Stimulated activated CD8-positive, alpha-beta memory T cell treated with anti-CD3 and anti-CD28 coated beads, Interleukin-15, amount 100 ng/mL, for 24 hours (primary cell): ENCODE measurements at regions not wholly inside any gene's neighbourhood (a gene's known extent, or its start where the extent isn't known, plus 50 kb on each side); places are given as distances from the start of the nearest gene placed in this dataset.

Experiments used
- DNase-seq: peaks from one replicate; pipeline ENCODE4 v3.0.0-alpha.2; 2020; ENCODE audit warnings: low read depth

DNA sequence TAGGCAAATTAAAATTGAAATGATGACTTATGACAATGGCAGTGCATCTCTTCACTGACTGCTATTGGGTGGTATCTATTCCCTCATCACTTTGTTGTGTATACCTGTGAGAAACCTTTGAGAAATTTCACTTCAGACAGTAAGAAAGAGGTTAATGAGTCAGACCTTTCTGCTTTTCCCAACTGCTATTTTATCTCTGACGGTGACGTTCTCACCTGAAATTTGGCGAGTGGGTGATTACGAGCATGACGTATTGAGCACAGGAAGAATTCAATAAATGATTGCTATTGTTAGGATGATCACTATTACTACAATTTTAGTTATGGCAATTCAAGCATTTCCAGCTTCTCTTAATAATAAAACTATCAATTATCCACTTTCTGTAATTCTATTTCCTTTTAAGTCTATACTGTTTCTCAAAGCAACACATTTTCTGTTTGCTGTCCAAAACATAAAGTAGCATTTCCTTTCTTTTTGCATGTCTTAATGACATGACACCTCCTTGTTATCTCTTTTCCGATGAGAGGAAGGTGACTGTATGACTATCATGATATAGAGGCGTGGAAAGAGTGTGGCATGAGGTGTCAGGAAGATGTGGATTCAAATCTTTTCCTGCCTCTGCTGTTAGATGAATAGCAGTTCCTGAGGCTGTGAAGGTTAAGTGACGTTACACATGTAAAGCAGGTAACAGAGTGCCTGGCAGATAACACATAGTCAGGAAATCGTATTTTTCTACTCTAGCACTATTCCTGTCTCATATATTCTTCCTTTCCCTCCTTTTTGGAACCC, 504.9 kb upstream of the SEMA6D start:
- no peak for DNase-seq

DNA sequence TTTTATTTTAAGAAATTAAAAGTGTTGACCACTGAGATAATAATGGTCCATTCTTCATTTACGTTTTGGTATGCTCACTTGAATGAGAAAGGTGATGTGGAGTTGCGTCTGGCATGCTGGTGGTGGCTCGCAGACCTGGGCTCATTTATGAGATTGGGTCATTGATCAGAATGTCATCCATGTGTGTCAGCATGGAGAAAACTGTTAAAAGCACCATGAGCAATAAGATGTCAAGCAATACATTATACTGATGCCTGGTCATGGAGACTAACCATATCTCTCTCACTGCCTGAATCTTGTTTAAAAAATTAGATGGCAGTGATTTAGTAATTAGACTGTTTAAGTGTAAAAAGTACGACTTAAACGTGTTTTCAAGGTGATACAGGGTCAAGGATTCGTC, 503.4 kb upstream of the SEMA6D start:
- no peak for DNase-seq

DNA sequence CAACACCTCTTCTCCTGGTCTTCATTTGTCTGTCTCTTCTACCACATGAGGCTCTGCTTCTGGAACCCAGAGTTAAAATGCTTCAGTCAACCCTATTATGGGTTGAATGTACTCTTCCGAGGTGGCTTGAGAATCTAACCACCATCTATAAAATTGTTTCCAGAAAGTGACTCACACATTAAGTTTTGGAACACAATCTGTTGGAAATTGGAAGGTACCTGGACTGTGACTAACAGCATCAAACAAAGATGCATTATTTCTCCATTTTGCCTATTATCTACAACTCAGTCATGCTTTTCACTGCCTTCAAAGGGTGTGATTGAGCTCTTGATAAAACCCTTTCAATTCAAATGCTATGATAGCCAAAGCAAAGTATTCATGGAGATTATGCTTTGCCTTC, 499.0 kb upstream of the SEMA6D start:
- no peak for DNase-seq

DNA sequence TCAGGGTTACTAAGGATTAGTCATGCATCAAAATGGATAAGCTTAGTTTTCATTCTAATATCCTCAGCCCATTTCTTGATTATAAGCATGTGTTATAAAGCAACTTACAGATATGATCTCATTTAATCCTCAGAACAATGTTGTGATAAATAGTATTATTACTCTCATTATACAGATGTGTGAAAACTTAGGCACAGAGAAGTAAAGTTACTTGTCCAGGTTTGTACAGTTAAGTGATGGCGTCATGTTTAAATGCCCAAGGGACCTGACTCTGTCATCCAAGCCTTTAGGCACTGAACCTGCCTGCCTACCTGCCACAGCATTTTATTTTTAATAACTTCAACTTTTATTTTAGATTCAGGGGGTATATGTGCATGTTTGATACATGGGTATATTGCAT, 472.9 kb upstream of the SEMA6D start:
- no peak for DNase-seq

DNA sequence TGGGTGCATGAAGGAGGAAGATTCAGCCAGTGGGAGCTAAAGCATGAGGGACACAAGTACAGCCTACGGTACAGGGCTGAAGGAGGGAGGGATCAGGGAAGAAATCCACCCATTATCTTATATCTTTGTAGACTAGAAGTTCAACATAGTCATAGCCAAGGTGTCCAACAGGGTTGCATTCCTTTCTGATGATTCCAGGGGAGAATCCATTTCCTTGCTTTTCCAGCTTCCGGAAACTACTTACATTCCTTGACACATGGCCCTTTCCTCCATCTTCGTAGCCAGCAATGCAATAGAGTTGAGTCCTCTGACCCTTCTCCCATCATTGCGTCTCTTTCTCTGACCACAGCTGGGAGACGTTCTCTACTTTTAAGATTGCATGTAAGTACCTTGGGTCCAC, 471.0 kb upstream of the SEMA6D start:
- no peak for DNase-seq

DNA sequence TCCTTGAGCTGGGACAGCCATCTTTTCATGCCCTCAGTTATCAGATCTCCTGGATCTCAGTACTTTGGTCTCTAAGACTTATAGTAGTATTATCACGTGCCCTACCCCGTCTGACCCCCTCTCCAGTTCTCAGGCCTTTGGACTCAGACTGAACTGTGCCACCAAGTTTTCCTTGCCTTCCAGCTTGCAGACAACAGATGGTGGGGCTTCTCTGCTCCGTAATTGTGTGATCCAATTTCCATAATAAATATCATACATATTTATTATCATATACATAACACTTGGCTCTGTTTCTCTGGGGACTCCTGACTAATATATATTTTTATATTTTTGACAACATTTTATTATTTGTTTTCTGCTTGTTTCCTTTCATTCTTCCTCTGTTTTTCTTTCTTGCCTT, 458.8 kb upstream of the SEMA6D start:
- DNase-seq: no peak

DNA sequence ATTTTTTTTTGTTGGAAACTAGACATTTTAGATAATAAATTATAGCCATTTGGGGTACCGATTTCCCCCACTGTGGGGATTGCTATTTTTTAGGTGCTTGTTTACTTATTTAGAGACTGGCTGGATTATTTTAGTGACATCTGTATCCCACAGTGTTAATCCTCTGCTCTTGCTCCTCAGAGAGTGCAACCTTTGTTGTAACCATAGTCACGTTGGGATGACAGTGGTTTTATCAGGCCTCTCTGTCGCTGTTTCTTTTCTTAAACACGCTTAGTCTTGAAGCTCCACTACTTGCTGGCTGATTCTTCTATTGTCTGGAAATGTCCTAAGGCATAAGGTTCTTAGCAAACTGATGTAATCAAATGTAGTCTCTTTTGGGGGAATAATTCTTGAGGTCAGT, 451.6 kb upstream of the SEMA6D start:
- no peak for DNase-seq

DNA sequence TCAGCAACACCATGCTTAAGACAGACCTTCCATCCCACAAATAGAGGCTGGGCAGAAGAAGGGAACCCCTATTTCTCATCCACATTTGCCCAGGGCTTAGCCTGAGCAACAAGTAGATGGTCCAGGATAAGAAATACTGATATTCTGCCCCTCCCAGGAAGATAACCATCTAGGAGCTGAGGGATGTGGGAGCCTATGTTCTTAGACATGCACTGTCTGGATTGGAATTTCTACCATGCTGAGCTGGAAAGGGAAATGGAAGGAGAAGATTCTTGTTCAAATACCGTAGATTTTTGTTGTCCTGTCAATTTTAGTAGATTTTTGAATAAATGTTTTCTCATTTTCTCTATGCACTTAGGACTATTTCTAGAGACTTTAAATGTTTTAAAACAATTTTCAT, 450.7 kb upstream of the SEMA6D start:
- DNase-seq: no peak

DNA sequence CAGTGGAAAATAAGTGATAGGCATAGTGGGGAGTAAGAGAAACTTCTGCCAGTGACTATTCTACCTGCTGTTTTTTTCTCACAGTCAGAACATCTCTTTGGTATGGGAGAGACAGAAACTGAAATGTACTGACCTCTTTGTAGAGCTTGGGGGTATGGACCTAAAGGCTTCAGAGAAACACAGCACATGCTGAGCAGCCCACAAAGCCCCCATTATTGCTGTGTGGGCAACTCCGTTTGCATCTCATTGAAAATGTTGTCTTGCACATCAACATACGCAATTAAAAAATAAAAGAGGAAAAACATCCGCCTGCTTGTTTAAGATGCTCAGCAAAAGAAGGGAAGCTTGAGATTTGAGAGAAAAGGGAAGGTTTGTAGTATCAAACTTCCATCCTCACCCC, 443.4 kb upstream of the SEMA6D start:
- DNase-seq: no peak

DNA sequence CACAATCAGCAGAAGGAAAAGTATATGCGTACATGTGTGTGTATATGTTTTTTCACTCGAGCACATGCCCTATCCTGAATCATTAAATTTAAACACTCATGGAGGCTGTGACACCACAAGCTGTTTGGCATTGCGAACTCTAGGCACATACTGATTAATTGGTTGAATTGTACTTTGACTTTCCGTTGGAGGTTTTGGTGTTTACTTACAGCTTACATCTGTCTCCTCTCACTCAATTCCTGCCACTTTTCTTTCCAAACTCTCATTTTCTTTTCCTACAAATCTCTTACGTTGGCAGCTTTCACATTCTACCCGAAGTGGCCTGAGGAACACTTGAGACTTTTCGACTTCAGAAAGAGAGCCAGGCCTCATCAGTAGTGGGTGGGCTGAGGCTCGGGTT, 434.1 kb upstream of the SEMA6D start:
- DNase-seq: no peak

DNA sequence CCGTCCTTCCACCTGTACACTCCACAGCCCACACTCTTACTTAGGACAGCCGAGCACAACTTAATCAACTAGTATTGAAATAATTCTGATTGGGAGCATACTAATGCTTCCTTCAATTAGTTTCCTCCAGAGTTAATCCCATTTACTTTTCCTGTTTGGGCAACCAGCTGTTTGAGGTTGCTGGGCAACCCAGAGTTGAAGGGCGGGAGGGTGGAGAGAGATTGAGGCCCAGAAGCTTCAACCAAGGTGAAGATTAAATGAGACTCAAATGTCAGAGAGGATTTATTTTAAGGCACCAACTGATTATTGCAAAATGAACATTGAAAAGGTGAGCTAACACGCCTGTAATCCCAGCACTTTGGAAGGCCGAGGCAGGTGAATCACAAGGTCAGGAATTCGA, 428.5 kb upstream of the SEMA6D start:
- no peak for DNase-seq

DNA sequence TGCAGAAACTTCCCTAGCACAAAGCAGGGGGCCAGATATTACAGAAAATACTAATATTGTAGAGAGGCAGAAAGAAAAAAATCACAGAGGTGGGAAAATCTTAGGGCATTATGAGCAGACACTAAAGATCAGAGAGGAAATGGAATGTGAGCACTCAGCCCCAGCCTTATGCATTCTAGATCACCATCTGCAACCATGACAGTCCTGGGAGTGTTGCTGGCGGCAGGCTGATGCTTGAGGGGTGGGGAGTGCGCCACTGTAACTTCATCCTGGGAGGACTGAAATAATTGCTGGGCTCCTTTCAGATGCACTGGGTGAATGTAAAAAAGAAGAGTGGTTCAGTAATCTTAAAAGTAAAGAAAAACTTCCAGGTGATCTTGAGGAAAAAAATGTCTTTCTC, 427.6 kb upstream of the SEMA6D start:
- no peak for DNase-seq

DNA sequence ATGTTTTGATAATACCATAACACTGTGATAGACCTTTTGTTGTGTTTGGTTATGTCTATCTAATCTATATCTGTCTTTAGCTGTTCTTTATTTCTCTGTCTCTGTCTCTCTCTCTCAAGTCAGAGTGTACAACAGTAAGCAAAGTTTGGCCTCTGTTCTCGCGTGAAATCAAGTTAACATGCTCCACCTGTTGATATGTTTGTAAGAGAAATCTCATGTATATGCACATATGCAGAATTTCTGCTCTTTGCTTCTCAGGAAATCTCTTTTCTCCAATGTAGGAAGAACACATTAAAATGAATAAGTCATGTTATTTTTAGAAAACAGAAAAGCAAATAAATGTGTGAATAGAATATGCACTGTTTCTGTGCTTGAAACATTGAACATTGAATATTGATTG, 425.5 kb upstream of the SEMA6D start:
- DNase-seq: no peak

DNA sequence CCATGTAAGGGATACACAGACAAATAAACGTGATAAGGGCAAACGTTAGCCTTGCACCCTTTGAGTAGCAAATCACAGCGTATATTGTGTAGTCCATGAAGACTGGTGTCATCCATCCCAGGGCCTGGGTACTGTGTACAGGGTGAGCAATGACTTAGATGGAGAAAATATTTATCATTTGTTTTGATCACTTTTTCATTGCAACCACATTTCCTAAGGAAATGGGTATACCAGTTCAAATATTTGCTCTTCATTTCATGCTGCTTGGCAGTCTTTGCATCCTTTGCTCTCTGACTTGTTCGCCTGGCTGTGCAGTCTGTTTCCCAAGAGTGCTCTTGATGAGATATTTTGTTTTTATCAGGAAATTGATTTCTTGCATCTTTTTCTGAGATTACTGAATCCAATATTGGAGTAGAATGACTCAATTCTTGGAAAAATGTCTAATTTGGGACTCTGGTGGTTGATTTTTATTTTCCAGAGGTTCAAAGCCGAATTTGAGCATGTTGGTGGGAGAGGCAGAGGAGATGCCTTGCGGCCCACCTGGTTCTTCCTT, 424.6 kb upstream of the SEMA6D start:
- no peak for DNase-seq

DNA sequence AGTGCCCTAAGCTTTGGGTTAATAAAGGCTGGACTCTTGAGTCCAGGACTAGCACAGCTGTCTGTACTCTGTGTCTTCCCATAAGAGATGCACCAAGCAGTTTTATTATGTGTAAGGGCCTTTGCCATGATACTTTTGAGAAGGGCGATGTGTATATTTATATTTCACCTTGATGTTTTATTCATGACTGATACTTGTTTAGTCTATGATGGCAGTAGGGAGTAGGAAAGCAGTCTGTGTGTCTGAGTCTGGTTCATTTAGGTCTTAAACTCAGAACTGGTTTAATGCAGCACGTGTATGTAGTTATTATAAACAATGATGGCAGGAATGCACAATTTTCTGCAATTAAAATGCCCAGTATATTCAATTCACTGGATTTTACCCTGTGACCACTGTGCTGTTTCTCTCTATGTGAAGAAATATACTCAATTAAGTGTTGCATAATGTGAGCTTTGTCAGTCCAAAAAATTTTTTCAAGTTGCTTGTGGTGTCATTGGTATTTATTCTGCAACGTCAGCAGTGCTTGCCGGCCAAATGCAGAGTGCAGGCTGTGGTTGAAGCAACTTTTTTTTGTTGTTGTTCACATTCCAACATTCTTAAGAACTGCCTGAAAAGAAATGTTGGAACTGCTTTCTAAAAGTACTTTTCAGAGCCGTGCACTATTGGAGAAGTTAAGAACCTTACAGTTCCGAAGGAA, 423.7 kb upstream of the SEMA6D start:
- DNase-seq: no peak

DNA sequence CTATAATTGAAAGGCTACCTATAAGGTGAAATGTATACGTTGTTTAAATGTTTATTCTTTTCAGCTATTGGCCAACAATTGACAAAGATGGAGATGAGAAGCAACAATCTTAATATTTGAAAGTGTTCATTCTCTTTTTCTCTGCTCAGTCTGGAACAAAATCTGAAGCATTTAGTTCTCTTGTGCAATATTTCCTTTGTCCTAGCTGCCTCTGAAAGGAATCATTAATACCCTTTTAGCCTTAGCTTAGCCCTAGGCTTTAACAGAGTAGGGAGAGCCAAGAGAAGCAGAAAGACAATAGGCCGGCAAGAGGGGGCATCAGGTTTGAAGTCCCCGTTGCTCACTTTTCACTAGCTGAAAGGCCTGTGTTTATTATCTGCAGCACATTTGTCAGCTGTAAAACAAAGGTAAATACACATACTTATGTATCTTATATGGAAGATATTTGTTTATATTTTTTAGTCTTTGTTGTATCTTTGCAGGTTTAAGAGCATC, 422.5 kb upstream of the SEMA6D start:
- no peak for DNase-seq

DNA sequence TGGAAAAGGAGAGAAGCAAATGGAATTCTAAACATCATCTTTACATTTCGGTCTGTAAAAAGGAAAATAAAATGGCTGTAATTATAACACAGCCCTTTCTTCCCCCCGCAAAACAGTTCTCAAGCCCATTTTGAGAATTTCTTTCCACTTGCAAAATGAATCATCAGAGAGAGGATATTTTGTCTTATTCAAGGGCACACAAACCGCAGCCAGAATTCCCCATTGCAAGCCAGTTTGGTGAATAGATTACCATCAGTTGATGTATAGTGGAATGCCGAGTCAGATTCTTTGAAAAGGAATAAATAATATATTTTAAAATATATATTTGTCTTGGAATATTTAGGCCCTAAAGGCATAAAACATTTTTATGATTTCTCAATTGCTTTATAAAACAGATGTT, 420.4 kb upstream of the SEMA6D start:
- no peak for DNase-seq

DNA sequence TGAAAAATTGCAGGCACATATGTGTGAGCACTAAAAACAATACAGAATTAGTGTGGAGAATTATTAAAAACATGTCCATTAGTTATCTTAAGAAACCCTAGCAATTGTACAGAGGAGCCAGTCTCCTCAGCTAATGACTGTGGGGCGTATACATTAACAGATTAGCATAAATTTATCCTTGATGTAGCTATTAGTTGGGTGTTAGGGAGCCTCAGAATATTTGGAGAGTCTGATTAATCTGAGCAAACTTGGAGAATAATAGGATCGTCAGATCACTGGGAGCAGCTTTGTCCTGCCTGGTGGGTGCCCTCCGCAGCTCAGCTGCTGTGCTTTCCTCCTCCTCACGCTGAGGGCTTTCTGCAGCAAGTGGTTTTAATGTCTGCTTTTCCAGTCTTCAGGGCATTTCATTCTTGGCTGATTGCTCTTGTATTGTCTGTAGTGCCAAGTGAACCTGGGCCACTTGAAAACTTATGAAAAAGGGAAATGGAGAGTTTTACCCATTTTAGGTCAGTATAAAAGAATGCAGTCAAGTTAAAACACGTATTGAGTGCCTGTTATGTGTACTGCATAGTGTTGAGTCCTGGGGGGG, 417.4 kb upstream of the SEMA6D start:
- no peak for DNase-seq

DNA sequence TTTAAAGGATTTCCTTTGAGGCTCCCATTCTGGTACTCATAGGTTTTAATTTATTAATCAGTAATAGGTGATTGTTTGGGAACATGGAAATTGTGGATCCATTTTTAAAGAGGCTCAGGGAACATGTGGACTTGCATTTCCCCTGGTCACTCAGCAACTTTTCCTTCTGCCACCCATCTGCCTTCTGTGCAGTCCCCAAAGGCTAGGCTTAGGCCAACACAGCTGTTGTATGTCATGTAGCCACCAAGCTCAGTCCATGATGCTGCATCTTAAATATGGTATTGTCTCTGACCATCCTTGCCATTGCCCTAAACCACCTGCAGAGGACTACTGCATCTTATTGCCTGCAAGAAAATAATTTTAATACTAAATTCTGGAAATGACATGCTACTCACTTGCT, 416.7 kb upstream of the SEMA6D start:
- no peak for DNase-seq

DNA sequence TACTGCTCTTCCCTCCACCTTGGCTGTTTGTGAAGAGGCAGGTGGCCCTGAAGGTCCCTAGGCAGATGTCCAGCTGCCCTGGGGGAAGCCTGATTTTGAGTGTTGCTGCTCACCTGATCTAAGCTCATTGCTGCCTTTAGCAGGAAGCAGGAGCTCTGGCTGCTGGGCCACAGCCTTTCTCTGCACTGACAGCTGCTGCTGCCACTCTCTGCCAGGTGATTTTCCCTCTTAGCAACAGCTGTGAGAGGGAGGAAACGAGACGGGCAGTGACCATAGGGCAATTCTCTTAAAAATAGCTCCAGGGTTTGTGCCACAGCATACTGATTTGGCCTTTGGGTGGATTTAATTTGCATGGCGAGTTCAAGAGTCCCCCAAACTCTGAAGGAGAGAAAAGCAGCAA, 415.8 kb upstream of the SEMA6D start:
- DNase-seq: no peak

DNA sequence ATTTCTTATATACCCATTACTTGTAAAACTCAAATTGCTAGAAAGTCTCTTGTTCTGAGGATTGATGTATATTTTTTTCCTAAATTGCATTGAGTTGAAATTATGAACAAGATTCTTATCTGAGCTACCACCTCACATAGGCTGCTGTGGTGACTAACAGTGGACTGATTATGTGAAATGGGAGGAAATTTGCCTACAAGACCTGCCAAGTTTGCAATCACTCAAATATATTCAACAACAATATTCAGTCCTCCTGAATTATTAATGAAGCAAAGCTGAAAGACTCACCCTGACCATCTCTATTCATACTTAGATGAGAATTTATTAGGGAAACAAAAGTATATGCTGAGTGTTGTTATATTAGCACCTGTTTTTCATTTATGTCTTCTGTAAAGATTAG, 412.6 kb upstream of the SEMA6D start:
- no peak for DNase-seq

DNA sequence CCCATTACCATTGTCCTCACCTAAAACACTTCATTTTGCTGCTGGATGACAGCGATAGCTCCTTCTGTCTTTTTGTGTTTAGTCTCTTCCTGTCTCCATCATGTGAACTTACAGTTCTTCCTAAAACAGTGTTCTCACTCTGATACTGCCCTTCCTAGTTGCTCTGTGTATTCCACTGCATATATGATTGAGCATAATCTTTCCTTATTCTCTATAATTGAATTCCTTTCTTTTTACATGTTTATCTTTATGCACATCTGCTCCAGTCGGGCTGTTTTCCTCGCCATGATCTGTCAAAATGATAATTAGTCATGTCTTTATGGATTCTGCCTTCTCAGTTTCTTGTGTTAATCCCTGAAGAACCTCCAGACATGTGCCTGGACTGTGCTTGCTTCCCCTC, 405.1 kb upstream of the SEMA6D start:
- no peak for DNase-seq
